T-cell (primary cell): ENCODE measurements at regions not wholly inside any gene's neighbourhood (a gene's known extent, or its start where the extent isn't known, plus 50 kb on each side); places are given as distances from the start of the nearest gene placed in this dataset.

Experiments used
- ATAC-seq, 4 experiments: fragments of 200-7000 bp in 3 of 4; fragments of 150-1000 bp in 1 of 4; cut with Tn5 transposase; replicated peaks in 1 of 4; 1 replicate in 3 of 4; 2 replicates in 1 of 4; pipeline ENCODE4 v1.10.0; 2021; ENCODE audit warnings: moderate library complexity in 3 of 4, mild to moderate bottlenecking in 2 of 4, moderate number of reproducible peaks in 1 of 4
- CTCF ChIA-PET, 2 donors: fragments of 300-600 bp; sonication (Branson Sonifier 250); formaldehyde crosslinking; loops; one replicate each; lab custom pipeline; 2022; ENCODE audit warnings: antibody characterized with exemption in 2 of 2; lab: Charles Lee
- POLR2A ChIA-PET, 2 donors: fragments of 300-600 bp; sonication (Branson Sonifier 250); formaldehyde crosslinking; loops; one replicate each; lab custom pipeline; 2022; ENCODE audit warnings: antibody characterized with exemption in 2 of 2; lab: Charles Lee
- DNase-seq, 35 experiments: peaks; one replicate each; pipeline versions ENCODE4 v3.0.0 to v3.0.0-alpha.2; 2013 to 2023
- H3K27ac ChIP-seq: one replicate; pipeline ENCODE4 v1.5.1; 2013; ENCODE audit warnings: low read length
- H3K27me3 ChIP-seq, 2 experiments: replicated peaks in 1 of 2; 1 replicate in 1 of 2; 2 replicates in 1 of 2; pipeline versions ENCODE4 v1.6.1 to v1.7.0; 2013; ENCODE audit warnings: low read length in 1 of 2, mixed read lengths in 1 of 2; ENCODE audit not compliant: control insufficient read depth in 2 of 2, insufficient read depth in 2 of 2; ENCODE audit errors: extremely low read depth in 1 of 2
- H3K36me3 ChIP-seq, 2 donors: 1 replicate in 1 of 2; 2 replicates in 1 of 2; pipeline versions ENCODE4 v1.6.1 to v1.7.0; 2013; ENCODE audit warnings: low read length in 1 of 2; ENCODE audit not compliant: control insufficient read depth in 2 of 2, insufficient read depth in 1 of 2; ENCODE audit errors: extremely low read depth in 1 of 2
- H3K4me1 ChIP-seq, 2 experiments: 1 replicate in 1 of 2; 2 replicates in 1 of 2; pipeline versions ENCODE4 v1.6.1 to v1.7.0; 2013; ENCODE audit warnings: low read length in 2 of 2, mixed read lengths in 1 of 2; ENCODE audit not compliant: insufficient read depth in 2 of 2, control insufficient read depth in 1 of 2; ENCODE audit errors: extremely low read depth in 1 of 2
- H3K4me3 ChIP-seq, 2 donors: 1 replicate in 1 of 2; 2 replicates in 1 of 2; pipeline versions ENCODE4 v1.5.1 to v1.7.0; 2013; ENCODE audit warnings: mild to moderate bottlenecking in 2 of 2, low read length in 1 of 2, moderate library complexity in 1 of 2; ENCODE audit not compliant: control insufficient read depth in 1 of 2; ENCODE audit errors: extremely low read depth in 1 of 2
- H3K9me3 ChIP-seq: 2 replicates; pipeline ENCODE4 v1.7.0; 2013
- H3K27ac Mint-ChIP-seq, 2 donors: one replicate each; pipeline ENCODE4 v1.8.0; 2020 to 2021; ENCODE audit warnings: mild to moderate bottlenecking in 2 of 2, mixed read lengths in 2 of 2
- H3K27me3 Mint-ChIP-seq, 2 donors: one replicate each; pipeline ENCODE4 v1.8.0; 2021 to 2022; ENCODE audit warnings: mixed read lengths in 2 of 2
- H3K36me3 Mint-ChIP-seq: one replicate; pipeline ENCODE4 v1.8.0; 2021; ENCODE audit warnings: mixed read lengths
- H3K4me1 Mint-ChIP-seq, 3 donors: one replicate each; pipeline ENCODE4 v1.8.0; 2020 to 2022; ENCODE audit warnings: mixed read lengths in 3 of 3, mild to moderate bottlenecking in 1 of 3
- H3K4me3 Mint-ChIP-seq, 3 donors: one replicate each; pipeline ENCODE4 v1.8.0; 2020 to 2022; ENCODE audit warnings: mild to moderate bottlenecking in 3 of 3, mixed read lengths in 3 of 3, moderate library complexity in 3 of 3
- H3K9me3 Mint-ChIP-seq, 3 donors: one replicate each; pipeline ENCODE4 v1.8.0; 2020 to 2022; ENCODE audit warnings: mixed read lengths in 3 of 3
- WGBS: methylation state at CpG from one replicate; pipeline ENCODE4 v1.1.5; 2013; ENCODE audit warnings: missing lambda C conversion rate; ENCODE audit not compliant: insufficient coverage; 5-methylcytosine and 5-hydroxymethylcytosine counted together

- no peak for DNase-seq
- ChIA-PET CTCF (no interaction called here), POLR2A (no interaction called here)
- no peaks in the 10 kb centered on the region for H3K36me3 Mint-ChIP-seq
- no peak overlapping the region for H3K4me3 ChIP-seq
- H3K27me3 ChIP-seq = peaks cover 0 to 5% of the 10 kb centered on the region in 2 experiments
- H3K36me3 ChIP-seq = no peaks in the 10 kb centered on the region
- 82% methylated on average over 2 of the region's 2 CpGs for WGBS
- H3K4me1 ChIP-seq = no peaks in the 10 kb centered on the region
- ATAC-seq = no peak
- no peak overlapping the region for H3K27ac Mint-ChIP-seq
- H3K4me3 Mint-ChIP-seq = no peak overlapping the region
- H3K9me3 Mint-ChIP-seq = no peaks in the 10 kb centered on the region
- no peaks in the 10 kb centered on the region for H3K4me1 Mint-ChIP-seq
- peaks cover 2 to 6% of the 10 kb centered on the region in 2 donors for H3K27me3 Mint-ChIP-seq
- no peak overlapping the region for H3K27ac ChIP-seq
- H3K9me3 ChIP-seq = no peaks in the 10 kb centered on the region
These were observed 65.3 kb upstream of the IBSP start for GRCh38 chr4:87734084-87734483.

DNA sequence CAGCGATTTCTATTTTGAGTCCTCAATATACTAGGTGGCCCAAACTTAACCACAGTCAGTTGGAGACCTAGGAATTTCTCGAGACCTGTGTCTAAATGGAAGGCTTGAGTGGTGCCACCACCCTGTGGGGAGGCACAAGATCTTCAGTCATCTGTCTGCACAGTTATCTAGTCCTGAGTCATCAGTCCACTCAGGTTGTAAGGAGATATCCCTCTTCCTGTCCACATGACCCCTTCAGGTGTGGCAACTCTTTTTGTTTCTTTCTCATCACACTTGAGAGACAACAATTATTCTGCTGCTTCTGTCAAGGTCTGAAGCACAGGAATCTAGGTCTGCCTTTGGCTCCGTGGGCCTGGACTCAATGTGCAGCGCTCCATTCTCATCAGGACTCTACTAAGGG lies 64.4 kb upstream of the IBSP start:
- no CpG with 5 or more reads among the region's 4 CpGs for WGBS
- Histone ChIP-seq H3K4me3 (no peak overlapping the region), H3K9me3 (no peaks in the 10 kb centered on the region), H3K27me3 (peaks cover 0 to 5% of the 10 kb centered on the region in 2 experiments), H3K4me1 (no peaks in the 10 kb centered on the region), H3K36me3 (no peaks in the 10 kb centered on the region), H3K27ac (no peak overlapping the region)
- H3K36me3 Mint-ChIP-seq = no peaks in the 10 kb centered on the region
- no peak overlapping the region for H3K4me3 Mint-ChIP-seq
- ChIA-PET POLR2A (no interaction called here), CTCF (interaction anchor here in 1 of 2 donors (0.6 kb wide), 1 partner anchor 182 kb away, joined by 3 read pairs; no protein-coding TSS in a partner anchor)
- no peaks in the 10 kb centered on the region for H3K4me1 Mint-ChIP-seq
- ATAC-seq = no peak
- no peaks in the 10 kb centered on the region for H3K9me3 Mint-ChIP-seq
- DNase-seq = no peak
- H3K27me3 Mint-ChIP-seq = peaks cover under 1 to 6% of the 10 kb centered on the region in 2 donors
- no peak overlapping the region for H3K27ac Mint-ChIP-seq

DNA sequence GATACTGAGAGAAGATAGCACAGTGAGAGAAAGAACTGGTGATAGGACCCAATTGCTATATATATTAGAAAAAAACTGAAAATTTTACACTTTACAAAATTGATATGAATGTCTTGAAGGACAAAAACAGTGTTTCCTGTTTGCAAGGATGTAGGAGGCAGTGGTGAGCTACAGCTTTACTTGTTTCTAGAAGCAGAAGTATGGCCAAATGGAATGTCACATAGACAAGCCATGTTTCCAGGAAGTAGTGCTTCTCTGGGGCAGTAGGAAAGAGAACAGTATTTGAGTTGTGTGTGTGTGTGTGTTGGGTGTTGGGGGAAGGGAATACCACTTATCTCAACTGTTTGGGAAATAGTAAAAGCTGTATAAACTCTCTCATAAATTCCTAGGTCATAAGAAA lies 60.9 kb upstream of the IBSP start:
- ChIA-PET POLR2A (no interaction called here), CTCF (interaction anchor here in 1 of 2 donors (0.6 kb wide), 1 partner anchor 774 kb away, joined by 6 read pairs; no protein-coding TSS in a partner anchor)
- no peak overlapping the region for H3K4me3 ChIP-seq
- Mint-ChIP-seq H3K27ac (no peak overlapping the region), H3K9me3 (peaks cover 0 to 6% (median 0%) of the 10 kb centered on the region in 3 donors), H3K27me3 (peaks cover 0 to 9% of the 10 kb centered on the region in 2 donors), H3K4me1 (no peaks in the 10 kb centered on the region), H3K4me3 (no peak overlapping the region), H3K36me3 (no peaks in the 10 kb centered on the region)
- H3K27ac ChIP-seq = no peak overlapping the region
- no peak for DNase-seq
- H3K9me3 ChIP-seq = no peaks in the 10 kb centered on the region
- H3K4me1 ChIP-seq = no peaks in the 10 kb centered on the region
- no peaks in the 10 kb centered on the region for H3K27me3 ChIP-seq
- no peak for ATAC-seq
- no peaks in the 10 kb centered on the region for H3K36me3 ChIP-seq

DNA sequence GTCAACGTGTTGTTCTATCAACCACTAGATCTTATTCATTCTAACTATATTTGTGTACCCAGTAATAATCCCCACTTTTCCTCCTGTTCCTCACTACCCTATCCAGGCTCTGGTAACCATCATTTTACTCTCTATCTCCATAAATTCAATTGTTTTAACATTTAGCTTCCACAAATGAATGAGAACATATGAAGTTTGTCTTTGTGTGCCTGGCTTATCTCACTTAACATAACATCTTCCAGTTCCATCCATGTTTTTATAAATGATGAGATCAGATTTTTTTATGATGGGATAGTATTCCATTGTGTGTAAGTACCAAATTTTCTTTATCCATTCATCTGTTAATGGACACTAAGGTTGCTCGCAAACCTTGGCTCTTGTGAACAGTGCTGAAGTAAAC lies 59.9 kb upstream of the IBSP start:
- ATAC-seq (no peak), DNase-seq (no peak)
- Mint-ChIP-seq H3K27ac (no peak overlapping the region), H3K4me3 (no peak overlapping the region), H3K9me3 (peaks cover 0 to 6% (median 0%) of the 10 kb centered on the region in 3 donors), H3K27me3 (peaks cover 0 to 3% of the 10 kb centered on the region in 2 donors), H3K36me3 (no peaks in the 10 kb centered on the region), H3K4me1 (no peaks in the 10 kb centered on the region)
- Histone ChIP-seq H3K27me3 (no peaks in the 10 kb centered on the region), H3K9me3 (no peaks in the 10 kb centered on the region), H3K36me3 (no peaks in the 10 kb centered on the region), H3K4me3 (no peak overlapping the region), H3K27ac (no peak overlapping the region), H3K4me1 (no peaks in the 10 kb centered on the region)
- POLR2A ChIA-PET = no interaction called here
- CTCF ChIA-PET = no interaction called here
- WGBS = no CpG with 5 or more reads among the region's 2 CpGs

- Histone ChIP-seq H3K4me3 (no peak overlapping the region), H3K4me1 (no peaks in the 10 kb centered on the region), H3K27me3 (no peaks in the 10 kb centered on the region), H3K36me3 (no peaks in the 10 kb centered on the region), H3K27ac (no peak overlapping the region), H3K9me3 (no peaks in the 10 kb centered on the region)
- Mint-ChIP-seq H3K27me3 (peaks cover 2 to 12% of the 10 kb centered on the region in 2 donors), H3K27ac (no peak overlapping the region), H3K36me3 (no peaks in the 10 kb centered on the region), H3K4me3 (no peak overlapping the region), H3K4me1 (no peaks in the 10 kb centered on the region), H3K9me3 (peaks cover 0 to 6% (median 0%) of the 10 kb centered on the region in 3 donors)
- ChIA-PET CTCF (interaction anchor here in 1 of 2 donors (0.7 kb wide), 1 partner anchor 95 kb away, joined by 3 read pairs; no protein-coding TSS in a partner anchor), POLR2A (no interaction called here)
- DNase-seq (no peak), ATAC-seq (no peak)
- WGBS = 74% methylated on average over 4 of the region's 5 CpGs
These were observed 54.1 kb upstream of the IBSP start for GRCh38 chr4:87745064-87745807.

DNA sequence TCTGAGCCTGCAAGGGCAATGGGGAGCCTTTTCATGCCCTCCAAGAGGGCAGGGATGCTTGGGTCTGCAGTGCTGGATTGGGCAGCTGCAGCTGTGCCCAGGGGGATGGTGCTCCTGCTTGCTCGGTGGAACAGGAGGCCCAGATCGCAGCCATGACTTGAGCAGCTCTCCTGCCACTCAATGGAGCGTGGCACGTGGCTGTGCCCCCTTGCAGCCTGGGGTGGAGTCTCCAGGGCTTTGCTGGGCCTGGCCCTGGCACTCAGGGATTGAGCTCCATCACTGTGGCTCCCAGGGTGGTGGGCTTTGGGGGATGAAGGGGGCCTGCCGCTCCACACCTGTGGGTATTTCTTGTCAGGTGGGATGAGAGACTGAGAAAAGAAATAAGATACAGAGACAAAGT lies 53.4 kb upstream of the IBSP start:
- 71% methylated on average over 5 of the region's 5 CpGs for WGBS
- Histone ChIP-seq H3K4me1 (no peaks in the 10 kb centered on the region), H3K27me3 (no peaks in the 10 kb centered on the region), H3K9me3 (no peaks in the 10 kb centered on the region), H3K4me3 (no peak overlapping the region), H3K36me3 (no peaks in the 10 kb centered on the region), H3K27ac (no peak overlapping the region)
- H3K9me3 Mint-ChIP-seq = peaks cover 0 to 6% (median 0%) of the 10 kb centered on the region in 3 donors
- H3K36me3 Mint-ChIP-seq = no peaks in the 10 kb centered on the region
- ATAC-seq (no peak), DNase-seq (no peak)
- H3K27me3 Mint-ChIP-seq = peaks cover 2 to 12% of the 10 kb centered on the region in 2 donors
- POLR2A ChIA-PET = no interaction called here
- H3K27ac Mint-ChIP-seq = no peak overlapping the region
- no peak overlapping the region for H3K4me3 Mint-ChIP-seq
- H3K4me1 Mint-ChIP-seq = no peaks in the 10 kb centered on the region
- CTCF ChIA-PET = no interaction called here
